NB4 (cell line): ENCODE measurements at regions not wholly inside any gene's neighbourhood (a gene's known extent, or its start where the extent isn't known, plus 50 kb on each side); places are given as distances from the start of the nearest gene placed in this dataset.

Experiments used
- CTCF ChIP-seq: IDR thresholded peaks from one replicate; pipeline ENCODE4 v1.5.1; 2012; ENCODE audit warnings: low read depth, low read length
- POLR2A ChIP-seq: IDR thresholded peaks from 2 replicates; pipeline ENCODE4 v1.6.1; 2011; ENCODE audit warnings: mild to moderate bottlenecking; ENCODE audit not compliant: insufficient read length; ENCODE audit errors: extremely low read depth

GRCh38 chr6:40782355-40782754 is 195.2 kb upstream of the LRFN2 start:
- TF ChIP-seq CTCF (no peak), POLR2A (no peak)
